ENCODE measurements at regions not wholly inside any gene's neighbourhood (a gene's known extent, or its start where the extent isn't known, plus 50 kb on each side); places are given as distances from the start of the nearest gene placed in this dataset.

DNA sequence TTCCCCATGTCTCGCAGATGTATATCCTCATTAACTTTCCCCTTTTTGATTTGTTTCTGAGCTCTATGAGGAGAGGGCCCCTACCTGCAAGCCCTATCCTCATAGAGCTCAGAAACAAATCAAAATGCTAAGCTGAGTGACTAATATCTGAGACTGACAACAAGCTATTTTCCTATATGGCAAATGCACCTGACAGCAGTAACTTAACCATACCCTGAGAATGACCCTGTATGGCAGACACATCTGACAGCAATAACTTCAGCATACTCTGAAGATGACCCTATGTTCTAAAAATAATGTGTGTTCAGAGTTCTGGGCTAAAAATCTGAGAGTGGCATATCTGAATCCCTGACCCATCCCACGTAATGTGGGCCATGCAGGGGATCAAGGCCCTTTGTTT, 79.0 kb upstream of the MEI4 start:
- TF ChIP-seq, protein P1, sequence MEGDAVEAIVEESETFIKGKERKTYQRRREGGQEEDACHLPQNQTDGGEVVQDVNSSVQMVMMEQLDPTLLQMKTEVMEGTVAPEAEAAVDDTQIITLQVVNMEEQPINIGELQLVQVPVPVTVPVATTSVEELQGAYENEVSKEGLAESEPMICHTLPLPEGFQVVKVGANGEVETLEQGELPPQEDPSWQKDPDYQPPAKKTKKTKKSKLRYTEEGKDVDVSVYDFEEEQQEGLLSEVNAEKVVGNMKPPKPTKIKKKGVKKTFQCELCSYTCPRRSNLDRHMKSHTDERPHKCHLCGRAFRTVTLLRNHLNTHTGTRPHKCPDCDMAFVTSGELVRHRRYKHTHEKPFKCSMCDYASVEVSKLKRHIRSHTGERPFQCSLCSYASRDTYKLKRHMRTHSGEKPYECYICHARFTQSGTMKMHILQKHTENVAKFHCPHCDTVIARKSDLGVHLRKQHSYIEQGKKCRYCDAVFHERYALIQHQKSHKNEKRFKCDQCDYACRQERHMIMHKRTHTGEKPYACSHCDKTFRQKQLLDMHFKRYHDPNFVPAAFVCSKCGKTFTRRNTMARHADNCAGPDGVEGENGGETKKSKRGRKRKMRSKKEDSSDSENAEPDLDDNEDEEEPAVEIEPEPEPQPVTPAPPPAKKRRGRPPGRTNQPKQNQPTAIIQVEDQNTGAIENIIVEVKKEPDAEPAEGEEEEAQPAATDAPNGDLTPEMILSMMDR (IDR thresholded peaks at IDR 0.05; ENCODE audit: insufficient read depth, low read depth, low read length) = no peak
- Histone ChIP-seq H3K36me3 (ENCODE audit: control insufficient read depth, insufficient read depth, low read length) (no peaks in the 10 kb centered on the region), H3K27me3 (ENCODE audit: control insufficient read depth, insufficient read depth, low read length) (no peaks in the 10 kb centered on the region), H3K4me3 (ENCODE audit: low read depth, low read length) (no peak overlapping the region)
- DNase-seq (ENCODE audit: low read depth) = no peak
- CTCF ChIA-PET = no interaction called here
- POLR2A ChIA-PET = no interaction called here

DNA sequence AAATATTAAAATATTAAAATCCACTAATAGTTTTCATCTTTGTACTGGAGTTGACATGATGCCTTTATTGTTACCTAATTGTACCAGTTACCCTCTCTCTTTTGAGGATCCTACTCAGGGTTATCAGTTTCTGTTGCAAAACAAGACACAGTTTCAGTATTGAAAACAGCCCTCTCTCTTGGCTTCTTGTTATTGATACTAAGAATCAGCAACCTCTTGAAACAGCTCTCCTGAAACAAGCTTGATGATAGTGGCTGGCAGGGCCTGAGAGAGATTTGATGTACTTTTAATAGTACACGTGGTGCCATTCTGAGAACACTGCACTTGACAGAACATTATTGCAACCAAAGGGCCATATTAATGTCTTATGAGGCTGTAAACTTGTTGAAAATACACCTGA, 64.9 kb upstream of the MEI4 start:
- ChIA-PET CTCF (no interaction called here), POLR2A (no interaction called here)

More for the DNA sequence above, 64.9 kb upstream of the MEI4 start:
- no peak for DNase-seq (ENCODE audit: low read depth)
- H3K36me3 ChIP-seq (ENCODE audit: control insufficient read depth, insufficient read depth, low read length) = no peaks in the 10 kb centered on the region
- TF ChIP-seq, protein P1 (IDR thresholded peaks at IDR 0.05; ENCODE audit: insufficient read depth, low read depth, low read length) = no peak
- H3K4me3 ChIP-seq (ENCODE audit: low read depth, low read length) = no peak overlapping the region
- no peaks in the 10 kb centered on the region for H3K27me3 ChIP-seq (ENCODE audit: control insufficient read depth, insufficient read depth, low read length)

All from BJ (cell line).